ENCODE measurements at regions not wholly inside any gene's neighbourhood (a gene's known extent, or its start where the extent isn't known, plus 50 kb on each side); places are given as distances from the start of the nearest gene placed in this dataset.

- DNase-seq (ENCODE audit: low read depth in 3 of 3) = no peak
These were observed 151.2 kb downstream of the FGF9 start for GRCh38 chr13:21822029-21822428.

GRCh38 chr13:21823416-21823815 is 152.5 kb downstream of the FGF9 start:
- no peak for DNase-seq (ENCODE audit: low read depth in 3 of 3)

- DNase-seq (ENCODE audit: low read depth in 3 of 3) = no peak
These were observed 153.1 kb downstream of the FGF9 start for GRCh38 chr13:21823949-21824348.

GRCh38 chr13:21825186-21825585 is 154.3 kb downstream of the FGF9 start:
- DNase-seq (ENCODE audit: low read depth in 3 of 3) = no peak

GRCh38 chr13:21825801-21826200 is 154.9 kb downstream of the FGF9 start:
- no peak for DNase-seq (ENCODE audit: low read depth in 3 of 3)

GRCh38 chr13:21826214-21827015 is 155.5 kb downstream of the FGF9 start:
- no peak for DNase-seq (ENCODE audit: low read depth in 3 of 3)

GRCh38 chr13:21831654-21832324 is 160.9 kb downstream of the FGF9 start:
- DNase-seq (ENCODE audit: low read depth in 3 of 3) = no peak

GRCh38 chr13:21833921-21834320 is 163.0 kb downstream of the FGF9 start:
- DNase-seq (ENCODE audit: low read depth in 3 of 3) = no peak

- no peak for DNase-seq (ENCODE audit: low read depth in 3 of 3)
These were observed 163.6 kb downstream of the FGF9 start for GRCh38 chr13:21834521-21834920.

- no peak for DNase-seq (ENCODE audit: low read depth in 3 of 3)
These were observed 166.4 kb downstream of the FGF9 start for GRCh38 chr13:21837288-21837687.

GRCh38 chr13:21837841-21838551 is 167.1 kb downstream of the FGF9 start:
- no peak for DNase-seq (ENCODE audit: low read depth in 3 of 3)

- no peak for DNase-seq (ENCODE audit: low read depth in 3 of 3)
These were observed 175.7 kb downstream of the FGF9 start for GRCh38 chr13:21846605-21847004.

GRCh38 chr13:21849323-21849722 is 178.4 kb downstream of the FGF9 start:
- no peak for DNase-seq (ENCODE audit: low read depth in 3 of 3)

GRCh38 chr13:21850013-21851006 is 179.4 kb downstream of the FGF9 start:
- no peak for DNase-seq (ENCODE audit: low read depth in 3 of 3)

- DNase-seq (ENCODE audit: low read depth in 3 of 3) = no peak
These were observed 181.2 kb downstream of the FGF9 start for GRCh38 chr13:21852043-21852442.

- no peak for DNase-seq (ENCODE audit: low read depth in 3 of 3)
These were observed 182.9 kb downstream of the FGF9 start for GRCh38 chr13:21853779-21854178.

GRCh38 chr13:21868823-21869222 is 197.9 kb downstream of the FGF9 start:
- DNase-seq (ENCODE audit: low read depth in 3 of 3) = no peak

- DNase-seq (ENCODE audit: low read depth in 3 of 3) = no peak
These were observed 200.5 kb downstream of the FGF9 start for GRCh38 chr13:21871382-21871781.

- no peak for DNase-seq (ENCODE audit: low read depth in 3 of 3)
These were observed 201.0 kb downstream of the FGF9 start for GRCh38 chr13:21871919-21872318.

GRCh38 chr13:21872795-21873194 is 201.9 kb downstream of the FGF9 start:
- no peak for DNase-seq (ENCODE audit: low read depth in 3 of 3)

- no peak for DNase-seq (ENCODE audit: low read depth in 3 of 3)
These were observed 204.2 kb downstream of the FGF9 start for GRCh38 chr13:21875116-21875515.

Measured in stimulated activated CD4-positive, alpha-beta T cell treated with anti-CD3 and anti-CD28 coated beads, TNF-alpha, amount 100 ng/mL, for 48 hours (primary cell).